ENCODE measurements at regions not wholly inside any gene's neighbourhood (a gene's known extent, or its start where the extent isn't known, plus 50 kb on each side); places are given as distances from the start of the nearest gene placed in this dataset.

DNA sequence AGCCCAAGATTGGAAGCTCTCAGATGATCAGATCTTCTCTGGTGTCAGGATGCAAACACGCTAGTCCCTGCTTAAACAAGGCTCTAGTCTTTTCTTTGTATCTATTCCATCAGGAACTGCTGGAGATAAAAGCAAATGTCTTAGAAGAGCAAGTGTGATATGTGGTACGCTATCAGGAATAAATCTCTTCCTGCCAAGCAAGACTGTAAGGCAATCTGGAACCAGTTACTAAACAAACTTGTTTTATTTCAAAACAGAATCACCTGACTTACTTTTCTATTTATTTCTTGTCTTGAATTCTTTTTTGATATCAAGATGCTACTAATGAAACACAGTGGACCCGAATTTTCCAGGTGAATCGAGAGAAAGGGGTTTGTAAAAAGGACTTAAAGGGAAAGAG is 139.9 kb upstream of the ZNF644 start:
- Histone ChIP-seq H3K79me2 (ENCODE audit: insufficient read depth, low read depth) (no peaks in the 10 kb centered on the region), H3K4me2 (no peak overlapping the region), H4K20me1 (ENCODE audit: insufficient read depth) (no peaks in the 10 kb centered on the region), H3K36me3 (ENCODE audit: insufficient read depth) (no peaks in the 10 kb centered on the region), H3K4me1 (ENCODE audit: low read depth, poor library complexity, severe bottlenecking) (peaks cover 8% of the 10 kb centered on the region), H3K4me3 (IDR thresholded peaks at IDR 0.05; ENCODE audit: insufficient read depth, low read depth, low read length) (no peak overlapping the region), H3K27me3 (ENCODE audit: insufficient read depth, low read depth) (no peaks in the 10 kb centered on the region), H3K9ac (no peak overlapping the region), H3K27ac (no peak overlapping the region), H2AFZ (ENCODE audit: low read depth) (no peak overlapping the region)
- TF ChIP-seq, protein P1, sequence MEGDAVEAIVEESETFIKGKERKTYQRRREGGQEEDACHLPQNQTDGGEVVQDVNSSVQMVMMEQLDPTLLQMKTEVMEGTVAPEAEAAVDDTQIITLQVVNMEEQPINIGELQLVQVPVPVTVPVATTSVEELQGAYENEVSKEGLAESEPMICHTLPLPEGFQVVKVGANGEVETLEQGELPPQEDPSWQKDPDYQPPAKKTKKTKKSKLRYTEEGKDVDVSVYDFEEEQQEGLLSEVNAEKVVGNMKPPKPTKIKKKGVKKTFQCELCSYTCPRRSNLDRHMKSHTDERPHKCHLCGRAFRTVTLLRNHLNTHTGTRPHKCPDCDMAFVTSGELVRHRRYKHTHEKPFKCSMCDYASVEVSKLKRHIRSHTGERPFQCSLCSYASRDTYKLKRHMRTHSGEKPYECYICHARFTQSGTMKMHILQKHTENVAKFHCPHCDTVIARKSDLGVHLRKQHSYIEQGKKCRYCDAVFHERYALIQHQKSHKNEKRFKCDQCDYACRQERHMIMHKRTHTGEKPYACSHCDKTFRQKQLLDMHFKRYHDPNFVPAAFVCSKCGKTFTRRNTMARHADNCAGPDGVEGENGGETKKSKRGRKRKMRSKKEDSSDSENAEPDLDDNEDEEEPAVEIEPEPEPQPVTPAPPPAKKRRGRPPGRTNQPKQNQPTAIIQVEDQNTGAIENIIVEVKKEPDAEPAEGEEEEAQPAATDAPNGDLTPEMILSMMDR (conservative IDR thresholded peaks at IDR 0.05; ENCODE audit: low read depth, low read length) = no peak

DNA sequence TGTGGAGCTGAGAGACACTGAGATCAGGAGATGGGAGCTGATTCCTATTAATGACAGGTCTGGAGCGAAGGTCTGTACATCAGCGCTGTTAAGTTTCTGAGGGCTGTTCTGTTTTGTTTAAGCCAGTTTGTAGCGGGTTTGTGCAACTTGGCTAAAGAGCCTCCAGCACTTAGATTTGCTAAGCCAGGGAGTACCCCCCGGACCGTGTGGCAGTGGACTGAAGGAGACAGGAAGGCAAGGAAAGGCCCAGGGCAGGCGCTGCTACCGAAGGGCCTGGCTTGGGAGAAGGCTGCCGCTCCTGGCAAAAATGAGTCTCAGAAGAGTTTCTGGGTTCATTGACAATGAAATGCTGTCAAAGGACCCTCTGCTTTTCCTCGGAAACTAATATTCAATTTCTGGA is 139.3 kb upstream of the ZNF644 start:
- no peak overlapping the region for H3K4me3 ChIP-seq (IDR thresholded peaks at IDR 0.05; ENCODE audit: insufficient read depth, low read depth, low read length)
- no peak overlapping the region for H3K27ac ChIP-seq
- H3K4me2 ChIP-seq = no peak overlapping the region
- peaks cover 8% of the 10 kb centered on the region for H3K4me1 ChIP-seq (ENCODE audit: low read depth, poor library complexity, severe bottlenecking)
- no peak overlapping the region for H3K9ac ChIP-seq
- no peaks in the 10 kb centered on the region for H3K36me3 ChIP-seq (ENCODE audit: insufficient read depth)
- H2AFZ ChIP-seq (ENCODE audit: low read depth) = no peak overlapping the region
- no peaks in the 10 kb centered on the region for H3K79me2 ChIP-seq (ENCODE audit: insufficient read depth, low read depth)
- no peaks in the 10 kb centered on the region for H3K27me3 ChIP-seq (ENCODE audit: insufficient read depth, low read depth)
- H4K20me1 ChIP-seq (ENCODE audit: insufficient read depth) = no peaks in the 10 kb centered on the region
- TF ChIP-seq, protein P1 (conservative IDR thresholded peaks at IDR 0.05; ENCODE audit: low read depth, low read length) = no peak

DNA sequence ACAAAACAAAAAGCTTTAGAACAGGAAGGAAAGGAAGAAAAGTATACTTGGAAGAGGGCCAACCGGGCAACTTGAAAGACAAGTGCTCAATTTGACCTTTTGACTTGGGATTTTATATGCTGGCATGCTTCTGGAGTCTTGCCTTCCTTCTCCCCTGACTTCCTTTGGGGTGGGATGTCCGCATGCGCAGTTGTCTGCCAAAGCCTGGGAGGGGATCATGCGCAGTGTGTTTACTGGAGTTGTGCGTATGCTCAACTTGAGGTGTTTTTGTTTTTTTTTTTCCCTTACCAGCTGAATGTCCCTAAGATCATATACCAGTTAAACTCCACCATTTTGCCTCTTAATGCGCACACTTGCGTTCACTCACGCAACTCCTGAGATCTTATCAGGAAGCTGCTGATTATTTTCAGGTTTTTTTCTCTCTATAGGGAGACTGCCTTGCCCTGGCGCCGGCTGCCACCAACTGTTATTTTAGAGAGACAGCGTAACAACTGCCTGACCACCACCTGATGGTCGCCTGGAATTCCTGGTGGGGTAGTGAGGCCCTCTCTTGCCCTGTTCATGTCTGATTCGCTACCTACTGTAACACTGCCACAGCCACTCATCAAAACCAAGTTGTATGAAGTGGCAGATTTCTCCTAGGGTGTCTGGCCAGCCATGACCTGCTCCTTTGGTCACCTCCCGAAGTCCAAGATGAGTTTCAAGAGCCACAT is 138.7 kb upstream of the ZNF644 start:
- TF ChIP-seq, protein P1 (conservative IDR thresholded peaks at IDR 0.05; ENCODE audit: low read depth, low read length) = no peak

DNA sequence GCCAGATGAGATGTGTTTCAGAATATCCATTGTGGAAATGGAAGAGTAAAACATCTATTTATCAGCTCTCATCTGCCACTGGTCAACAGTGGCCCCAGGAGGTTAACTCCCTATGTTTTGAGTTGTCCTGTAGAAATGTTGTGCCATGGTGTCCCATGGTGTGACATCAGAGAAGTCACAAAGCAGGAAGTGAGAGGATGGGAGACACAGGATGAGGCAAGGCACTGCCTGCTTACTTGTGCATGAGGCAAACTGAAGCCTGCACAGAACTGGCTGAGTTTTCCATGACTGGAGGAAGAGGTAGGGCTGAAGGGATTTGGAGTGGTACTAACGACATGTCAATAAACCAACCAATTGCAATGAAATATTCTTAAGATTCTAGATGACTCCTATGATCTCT is 131.5 kb upstream of the ZNF644 start:
- H3K4me3 ChIP-seq (IDR thresholded peaks at IDR 0.05; ENCODE audit: insufficient read depth, low read depth, low read length) = no peak overlapping the region
- H3K4me2 ChIP-seq = no peak overlapping the region
- H4K20me1 ChIP-seq (ENCODE audit: insufficient read depth) = no peaks in the 10 kb centered on the region
- peaks cover 7% of the 10 kb centered on the region for H3K4me1 ChIP-seq (ENCODE audit: low read depth, poor library complexity, severe bottlenecking)
- H3K9ac ChIP-seq = no peak overlapping the region
- TF ChIP-seq, protein P1 (conservative IDR thresholded peaks at IDR 0.05; ENCODE audit: low read depth, low read length) = no peak
- no peaks in the 10 kb centered on the region for H3K79me2 ChIP-seq (ENCODE audit: insufficient read depth, low read depth)
- H3K36me3 ChIP-seq (ENCODE audit: insufficient read depth) = no peaks in the 10 kb centered on the region
- no peak overlapping the region for H3K27ac ChIP-seq
- no peaks in the 10 kb centered on the region for H3K27me3 ChIP-seq (ENCODE audit: insufficient read depth, low read depth)
- H2AFZ ChIP-seq (ENCODE audit: low read depth) = no peak overlapping the region

More for the DNA sequence above, 138.7 kb upstream of the ZNF644 start:
- Histone ChIP-seq H3K4me2 (no peak overlapping the region), H3K27ac (no peak overlapping the region), H3K9ac (no peak overlapping the region), H3K27me3 (ENCODE audit: insufficient read depth, low read depth) (no peaks in the 10 kb centered on the region), H3K4me1 (ENCODE audit: low read depth, poor library complexity, severe bottlenecking) (peaks cover 2% of the 10 kb centered on the region), H4K20me1 (ENCODE audit: insufficient read depth) (no peaks in the 10 kb centered on the region), H3K79me2 (ENCODE audit: insufficient read depth, low read depth) (no peaks in the 10 kb centered on the region), H2AFZ (ENCODE audit: low read depth) (no peak overlapping the region), H3K36me3 (ENCODE audit: insufficient read depth) (no peaks in the 10 kb centered on the region), H3K4me3 (IDR thresholded peaks at IDR 0.05; ENCODE audit: insufficient read depth, low read depth, low read length) (no peak overlapping the region)
